Spleen (tissue), 7 donors: ENCODE measurements at regions not wholly inside any gene's neighbourhood (a gene's known extent, or its start where the extent isn't known, plus 50 kb on each side); places are given as distances from the start of the nearest gene placed in this dataset.

Experiments
- POLR2A ChIP-seq, 3 donors: fragments of 450-650 bp; IDR thresholded peaks; one replicate each; pipeline ENCODE4 v1.5.1; 2017; ENCODE audit warnings: antibody characterized with exemption in 3 of 3, mild to moderate bottlenecking in 1 of 3
- POLR2AphosphoS5 ChIP-seq, 3 donors: sonication (generic); formaldehyde crosslinking; IDR thresholded peaks; one replicate each; pipeline ENCODE4 v1.5.1; 2017; ENCODE audit warnings: antibody characterized with exemption in 3 of 3
- TF ChIP-seq, protein P1 (sequence below), 11 experiments: fragments of 200-600 bp in 7 of 11; fragments of 450-650 bp in 4 of 11; sonication (generic) in 4 of 11; IDR thresholded peaks in 8 of 11; conservative IDR thresholded peaks in 3 of 11; 1 replicate in 7 of 11; 2 replicates in 4 of 11; pipeline versions ENCODE4 v1.4.0 to v1.8.0; 2016 to 2021; ENCODE audit warnings: antibody characterized with exemption in 11 of 11, inconsistent platforms in 4 of 11, mild to moderate bottlenecking in 1 of 11
- donor health status: DM: no; HTN: no; CAD: no; lungs with moderate emphysema.
- donor health status: DM: no; HTN: no; CAD: no.
- donor health status: DM: no; HTN: no; CAD: no.

DNA sequence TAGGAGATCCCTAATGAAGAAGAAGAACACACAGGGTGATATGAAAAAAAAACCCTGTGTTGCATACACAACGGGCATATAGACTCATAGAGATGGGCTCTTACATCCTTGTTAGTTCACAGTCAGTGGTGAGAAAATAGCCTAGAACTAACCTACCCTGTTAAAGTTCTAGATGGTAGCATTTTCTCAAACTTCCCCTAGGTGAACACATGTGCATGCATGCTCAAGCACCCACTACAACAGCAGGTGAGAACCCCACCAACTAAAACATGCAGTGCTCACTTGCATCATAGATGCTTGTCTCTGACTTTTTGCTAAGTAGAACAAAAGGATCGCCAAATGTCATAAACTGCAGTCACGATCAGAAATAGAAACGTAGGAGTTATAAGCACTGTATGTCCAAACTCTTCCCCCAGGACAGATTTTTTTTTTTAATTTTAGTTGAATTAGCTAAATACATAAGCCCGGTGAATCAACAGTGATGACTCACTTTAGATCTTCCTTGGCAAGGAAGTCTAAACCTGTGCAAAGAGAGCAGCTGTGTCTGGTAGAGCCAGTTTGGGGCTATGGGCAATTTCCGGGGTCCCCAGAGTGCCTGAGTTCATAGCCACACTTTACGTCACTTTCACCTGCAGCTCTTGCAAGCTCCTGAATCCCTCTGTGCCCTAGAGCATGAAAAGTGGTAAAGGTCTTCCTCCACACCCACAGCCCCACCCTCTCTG lies 96.2 kb upstream of the SEMA6D start:
- TF ChIP-seq, protein P1, sequence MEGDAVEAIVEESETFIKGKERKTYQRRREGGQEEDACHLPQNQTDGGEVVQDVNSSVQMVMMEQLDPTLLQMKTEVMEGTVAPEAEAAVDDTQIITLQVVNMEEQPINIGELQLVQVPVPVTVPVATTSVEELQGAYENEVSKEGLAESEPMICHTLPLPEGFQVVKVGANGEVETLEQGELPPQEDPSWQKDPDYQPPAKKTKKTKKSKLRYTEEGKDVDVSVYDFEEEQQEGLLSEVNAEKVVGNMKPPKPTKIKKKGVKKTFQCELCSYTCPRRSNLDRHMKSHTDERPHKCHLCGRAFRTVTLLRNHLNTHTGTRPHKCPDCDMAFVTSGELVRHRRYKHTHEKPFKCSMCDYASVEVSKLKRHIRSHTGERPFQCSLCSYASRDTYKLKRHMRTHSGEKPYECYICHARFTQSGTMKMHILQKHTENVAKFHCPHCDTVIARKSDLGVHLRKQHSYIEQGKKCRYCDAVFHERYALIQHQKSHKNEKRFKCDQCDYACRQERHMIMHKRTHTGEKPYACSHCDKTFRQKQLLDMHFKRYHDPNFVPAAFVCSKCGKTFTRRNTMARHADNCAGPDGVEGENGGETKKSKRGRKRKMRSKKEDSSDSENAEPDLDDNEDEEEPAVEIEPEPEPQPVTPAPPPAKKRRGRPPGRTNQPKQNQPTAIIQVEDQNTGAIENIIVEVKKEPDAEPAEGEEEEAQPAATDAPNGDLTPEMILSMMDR (IDR thresholded peaks at IDR 0.05 in 8 of 11, conservative IDR thresholded peaks at IDR 0.05 in 3 of 11) = no peak
- TF ChIP-seq POLR2AphosphoS5 (IDR thresholded peaks at IDR 0.05) (no peak), POLR2A (IDR thresholded peaks at IDR 0.05) (no peak)
